ENCODE measurements at regions not wholly inside any gene's neighbourhood (a gene's known extent, or its start where the extent isn't known, plus 50 kb on each side); places are given as distances from the start of the nearest gene placed in this dataset.
"Not testable (repeated sequence)": the region's sequence is repeated elsewhere in the genome, so short reads cannot be mapped to it uniquely, and the experiment has no call there.

- no peak overlapping the region for H3K9ac ChIP-seq (ENCODE audit: low read depth, low read length)
- H3K4me1 ChIP-seq (ENCODE audit: insufficient read depth, low read length) = 0 out of 2 replicates have a peak, but pooled peaks cover 3% of the 10 kb centered on the region
- no peak overlapping the region for H3K27ac ChIP-seq (ENCODE audit: low read depth, low read length)
- H3K36me3 ChIP-seq (ENCODE audit: insufficient read depth, low read length) = no peaks in the 10 kb centered on the region
- no CpG with 5 or more reads among the region's 1 CpG for WGBS
- H3K4me3 ChIP-seq (ENCODE audit: low read length) = no peak overlapping the region
- H3K27me3 ChIP-seq (ENCODE audit: insufficient read depth, low read length) = no peaks in the 10 kb centered on the region
- no peaks in the 10 kb centered on the region for H3K9me3 ChIP-seq (ENCODE audit: insufficient read depth, low read depth, low read length)
Observed at GRCh38 chr12:92402415-92402814, 256.8 kb upstream of the BTG1 start.

GRCh38 chr12:92400006-92400405, 254.4 kb upstream of the BTG1 start:
- 0 out of 2 replicates have a peak, but pooled peaks cover 3% of the 10 kb centered on the region for H3K4me1 ChIP-seq (ENCODE audit: insufficient read depth, low read length)
- no peaks in the 10 kb centered on the region for H3K36me3 ChIP-seq (ENCODE audit: insufficient read depth, low read length)
- H3K4me3 ChIP-seq (ENCODE audit: low read length) = no peak overlapping the region
- no peaks in the 10 kb centered on the region; the same call in 1 of the 2 replicates for H3K9me3 ChIP-seq (ENCODE audit: insufficient read depth, low read depth, low read length)
- H3K27ac ChIP-seq (ENCODE audit: low read depth, low read length) = no peak overlapping the region
- no peaks in the 10 kb centered on the region for H3K27me3 ChIP-seq (ENCODE audit: insufficient read depth, low read length)
- 94% methylated on average over 4 of the region's 5 CpGs for WGBS
- H3K9ac ChIP-seq (ENCODE audit: low read depth, low read length) = no peak overlapping the region

- H3K27ac ChIP-seq (ENCODE audit: low read depth, low read length) = no peak overlapping the region
- H3K4me3 ChIP-seq (ENCODE audit: low read length) = no peak overlapping the region
- H3K9ac ChIP-seq (ENCODE audit: low read depth, low read length) = no peak overlapping the region
- WGBS = 77% methylated on average over 8 of the region's 8 CpGs
- no peaks in the 10 kb centered on the region for H3K27me3 ChIP-seq (ENCODE audit: insufficient read depth, low read length)
- H3K9me3 ChIP-seq (ENCODE audit: insufficient read depth, low read depth, low read length) = peaks cover 11% of the 10 kb centered on the region
- 0 out of 2 replicates have a peak, but pooled peaks cover 3% of the 10 kb centered on the region for H3K4me1 ChIP-seq (ENCODE audit: insufficient read depth, low read length)
- no peaks in the 10 kb centered on the region for H3K36me3 ChIP-seq (ENCODE audit: insufficient read depth, low read length)
Observed at GRCh38 chr12:92398565-92399309, 253.1 kb upstream of the BTG1 start.

- Histone ChIP-seq H3K27ac (ENCODE audit: low read depth, low read length) (no peak overlapping the region), H3K4me3 (ENCODE audit: low read length) (no peak overlapping the region), H3K36me3 (ENCODE audit: insufficient read depth, low read length) (no peaks in the 10 kb centered on the region), H3K9ac (ENCODE audit: low read depth, low read length) (no peak overlapping the region), H3K27me3 (ENCODE audit: insufficient read depth, low read length) (no peaks in the 10 kb centered on the region), H3K4me1 (ENCODE audit: insufficient read depth, low read length) (0 out of 2 replicates have a peak, but pooled peaks cover 3% of the 10 kb centered on the region), H3K9me3 (ENCODE audit: insufficient read depth, low read depth, low read length) (peaks cover 27% of the 10 kb centered on the region)
- WGBS = over 99% methylated on average over 2 of the region's 2 CpGs
Observed at GRCh38 chr12:92396647-92397252, 251.1 kb upstream of the BTG1 start.

- H3K27me3 ChIP-seq (ENCODE audit: insufficient read depth, low read length) = no peaks in the 10 kb centered on the region
- WGBS = 97% methylated on average over 2 of the region's 2 CpGs
- H3K4me3 ChIP-seq (ENCODE audit: low read length) = no peak overlapping the region
- H3K9me3 ChIP-seq (ENCODE audit: insufficient read depth, low read depth, low read length) = peaks cover 27% of the 10 kb centered on the region
- H3K27ac ChIP-seq (ENCODE audit: low read depth, low read length) = no peak overlapping the region
- H3K9ac ChIP-seq (ENCODE audit: low read depth, low read length) = no peak overlapping the region
- 0 out of 2 replicates have a peak, but pooled peaks cover 3% of the 10 kb centered on the region for H3K4me1 ChIP-seq (ENCODE audit: insufficient read depth, low read length)
- H3K36me3 ChIP-seq (ENCODE audit: insufficient read depth, low read length) = no peaks in the 10 kb centered on the region
Observed at GRCh38 chr12:92395322-92395721, 249.7 kb upstream of the BTG1 start.

GRCh38 chr12:92394895-92395294, 249.2 kb upstream of the BTG1 start:
- Histone ChIP-seq H3K9ac (ENCODE audit: low read depth, low read length) (no peak overlapping the region), H3K4me3 (ENCODE audit: low read length) (no peak overlapping the region), H3K27ac (ENCODE audit: low read depth, low read length) (no peak overlapping the region), H3K4me1 (ENCODE audit: insufficient read depth, low read length) (0 out of 2 replicates have a peak, but pooled peaks cover 3% of the 10 kb centered on the region), H3K9me3 (ENCODE audit: insufficient read depth, low read depth, low read length) (peaks cover 27% of the 10 kb centered on the region), H3K27me3 (ENCODE audit: insufficient read depth, low read length) (no peaks in the 10 kb centered on the region), H3K36me3 (ENCODE audit: insufficient read depth, low read length) (no peaks in the 10 kb centered on the region)
- 96% methylated on average over 1 of the region's 1 CpG for WGBS

- Histone ChIP-seq H3K36me3 (ENCODE audit: insufficient read depth, low read length) (no peaks in the 10 kb centered on the region), H3K4me1 (ENCODE audit: insufficient read depth, low read length) (no peaks in the 10 kb centered on the region), H3K9ac (ENCODE audit: low read depth, low read length) (no peak overlapping the region), H3K27me3 (ENCODE audit: insufficient read depth, low read length) (no peaks in the 10 kb centered on the region), H3K27ac (ENCODE audit: low read depth, low read length) (no peak overlapping the region), H3K4me3 (ENCODE audit: low read length) (no peak overlapping the region), H3K9me3 (ENCODE audit: insufficient read depth, low read depth, low read length) (peaks cover 27% of the 10 kb centered on the region)
- 95% methylated on average over 7 of the region's 7 CpGs for WGBS
Observed at GRCh38 chr12:92393504-92393903, 247.9 kb upstream of the BTG1 start.

GRCh38 chr12:92391726-92392125, 246.1 kb upstream of the BTG1 start:
- 100% methylated on average over 1 of the region's 1 CpG for WGBS
- H3K9me3 ChIP-seq (ENCODE audit: insufficient read depth, low read depth, low read length) = peaks cover 27% of the 10 kb centered on the region
- H3K9ac ChIP-seq (ENCODE audit: low read depth, low read length) = not testable (repeated sequence)

GRCh38 chr12:92389466-92389865, 243.8 kb upstream of the BTG1 start:
- H3K4me3 ChIP-seq (ENCODE audit: low read length) = no peak overlapping the region
- no peak overlapping the region for H3K9ac ChIP-seq (ENCODE audit: low read depth, low read length)
- H3K27ac ChIP-seq (ENCODE audit: low read depth, low read length) = no peak overlapping the region
- WGBS = 85% methylated on average over 3 of the region's 3 CpGs
- no peaks in the 10 kb centered on the region for H3K36me3 ChIP-seq (ENCODE audit: insufficient read depth, low read length)
- peaks cover 23% of the 10 kb centered on the region for H3K9me3 ChIP-seq (ENCODE audit: insufficient read depth, low read depth, low read length)
- H3K27me3 ChIP-seq (ENCODE audit: insufficient read depth, low read length) = no peaks in the 10 kb centered on the region
- no peaks in the 10 kb centered on the region for H3K4me1 ChIP-seq (ENCODE audit: insufficient read depth, low read length)

More at GRCh38 chr12:92391726-92392125, 246.1 kb upstream of the BTG1 start:
- H3K36me3 ChIP-seq (ENCODE audit: insufficient read depth, low read length); H3K4me3 ChIP-seq (ENCODE audit: low read length); H3K4me1 ChIP-seq (ENCODE audit: insufficient read depth, low read length); H3K27ac ChIP-seq (ENCODE audit: low read depth, low read length); H3K27me3 ChIP-seq (ENCODE audit: insufficient read depth, low read length): not testable (repeated sequence)

GRCh38 chr12:92385296-92385695, 239.7 kb upstream of the BTG1 start:
- H3K9ac ChIP-seq (ENCODE audit: low read depth, low read length) = no peak overlapping the region
- no peaks in the 10 kb centered on the region for H3K9me3 ChIP-seq (ENCODE audit: insufficient read depth, low read depth, low read length)
- no peaks in the 10 kb centered on the region for H3K27me3 ChIP-seq (ENCODE audit: insufficient read depth, low read length)
- H3K27ac ChIP-seq (ENCODE audit: low read depth, low read length) = no peak overlapping the region
- H3K4me3 ChIP-seq (ENCODE audit: low read length) = no peak overlapping the region
- H3K4me1 ChIP-seq (ENCODE audit: insufficient read depth, low read length) = no peaks in the 10 kb centered on the region
- no peaks in the 10 kb centered on the region for H3K36me3 ChIP-seq (ENCODE audit: insufficient read depth, low read length)
- 96% methylated on average over 2 of the region's 2 CpGs for WGBS

GRCh38 chr12:92384571-92384970, 238.9 kb upstream of the BTG1 start:
- Histone ChIP-seq H3K4me3 (ENCODE audit: low read length) (no peak overlapping the region), H3K9ac (ENCODE audit: low read depth, low read length) (no peak overlapping the region), H3K36me3 (ENCODE audit: insufficient read depth, low read length) (no peaks in the 10 kb centered on the region), H3K27me3 (ENCODE audit: insufficient read depth, low read length) (no peaks in the 10 kb centered on the region), H3K9me3 (ENCODE audit: insufficient read depth, low read depth, low read length) (no peaks in the 10 kb centered on the region), H3K4me1 (ENCODE audit: insufficient read depth, low read length) (no peaks in the 10 kb centered on the region), H3K27ac (ENCODE audit: low read depth, low read length) (no peak overlapping the region)
- 93% methylated on average over 3 of the region's 3 CpGs for WGBS

Data from HUES64 (cell line).